SK-N-SH (cell line): ENCODE measurements at regions not wholly inside any gene's neighbourhood (a gene's known extent, or its start where the extent isn't known, plus 50 kb on each side); places are given as distances from the start of the nearest gene placed in this dataset.

Experiments used
- JUND ChIP-seq: IDR thresholded peaks from 2 replicates; pipeline ENCODE4 v1.4.0; 2012
- RXRA ChIP-seq: IDR thresholded peaks from 2 replicates; pipeline ENCODE4 v1.4.0; 2012; ENCODE audit warnings: low read depth, mild to moderate bottlenecking, borderline replicate concordance
- TEAD4 ChIP-seq: IDR thresholded peaks from 2 replicates; pipeline ENCODE4 v1.4.0; 2012; ENCODE audit warnings: mild to moderate bottlenecking, borderline replicate concordance; ENCODE audit not compliant: insufficient read depth
- YY1 ChIP-seq: IDR thresholded peaks from 2 replicates; pipeline ENCODE4 v1.4.0; 2012; ENCODE audit warnings: low read depth, mild to moderate bottlenecking
- TF ChIP-seq, protein P1 (sequence below): fragments of 200-600 bp; sonication (generic); IDR thresholded peaks from 2 replicates; pipeline ENCODE4 v1.6.1; 2017; ENCODE audit warnings: antibody characterized with exemption, mild to moderate bottlenecking, moderate library complexity

DNA sequence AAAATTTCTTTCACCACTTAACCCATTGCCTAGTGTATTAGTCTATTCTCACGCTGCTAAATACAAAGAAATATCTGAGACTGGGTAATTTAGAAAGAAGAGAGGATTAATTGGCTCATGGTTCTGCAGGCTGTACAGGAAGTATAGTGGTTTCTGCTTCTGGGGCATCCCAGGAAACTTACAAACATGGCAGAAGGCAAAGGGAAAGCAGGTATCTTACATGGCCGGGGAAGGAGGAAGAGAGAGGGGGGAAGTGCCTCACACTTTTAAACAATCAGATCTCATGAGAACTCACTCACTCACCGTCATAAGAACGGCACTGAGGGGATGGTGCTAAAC lies 931.4 kb upstream of the SOX9 start:
- TF ChIP-seq, protein P1, sequence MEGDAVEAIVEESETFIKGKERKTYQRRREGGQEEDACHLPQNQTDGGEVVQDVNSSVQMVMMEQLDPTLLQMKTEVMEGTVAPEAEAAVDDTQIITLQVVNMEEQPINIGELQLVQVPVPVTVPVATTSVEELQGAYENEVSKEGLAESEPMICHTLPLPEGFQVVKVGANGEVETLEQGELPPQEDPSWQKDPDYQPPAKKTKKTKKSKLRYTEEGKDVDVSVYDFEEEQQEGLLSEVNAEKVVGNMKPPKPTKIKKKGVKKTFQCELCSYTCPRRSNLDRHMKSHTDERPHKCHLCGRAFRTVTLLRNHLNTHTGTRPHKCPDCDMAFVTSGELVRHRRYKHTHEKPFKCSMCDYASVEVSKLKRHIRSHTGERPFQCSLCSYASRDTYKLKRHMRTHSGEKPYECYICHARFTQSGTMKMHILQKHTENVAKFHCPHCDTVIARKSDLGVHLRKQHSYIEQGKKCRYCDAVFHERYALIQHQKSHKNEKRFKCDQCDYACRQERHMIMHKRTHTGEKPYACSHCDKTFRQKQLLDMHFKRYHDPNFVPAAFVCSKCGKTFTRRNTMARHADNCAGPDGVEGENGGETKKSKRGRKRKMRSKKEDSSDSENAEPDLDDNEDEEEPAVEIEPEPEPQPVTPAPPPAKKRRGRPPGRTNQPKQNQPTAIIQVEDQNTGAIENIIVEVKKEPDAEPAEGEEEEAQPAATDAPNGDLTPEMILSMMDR: no peak
- TF ChIP-seq YY1: peak; percentile 43; the same call in 1 of the 2 replicates
- no peak for TF ChIP-seq TEAD4
- no peak for TF ChIP-seq JUND
- TF ChIP-seq RXRA: no peak
